ENCODE measurements at regions not wholly inside any gene's neighbourhood (a gene's known extent, or its start where the extent isn't known, plus 50 kb on each side); places are given as distances from the start of the nearest gene placed in this dataset.

- TF ChIP-seq, protein P1, sequence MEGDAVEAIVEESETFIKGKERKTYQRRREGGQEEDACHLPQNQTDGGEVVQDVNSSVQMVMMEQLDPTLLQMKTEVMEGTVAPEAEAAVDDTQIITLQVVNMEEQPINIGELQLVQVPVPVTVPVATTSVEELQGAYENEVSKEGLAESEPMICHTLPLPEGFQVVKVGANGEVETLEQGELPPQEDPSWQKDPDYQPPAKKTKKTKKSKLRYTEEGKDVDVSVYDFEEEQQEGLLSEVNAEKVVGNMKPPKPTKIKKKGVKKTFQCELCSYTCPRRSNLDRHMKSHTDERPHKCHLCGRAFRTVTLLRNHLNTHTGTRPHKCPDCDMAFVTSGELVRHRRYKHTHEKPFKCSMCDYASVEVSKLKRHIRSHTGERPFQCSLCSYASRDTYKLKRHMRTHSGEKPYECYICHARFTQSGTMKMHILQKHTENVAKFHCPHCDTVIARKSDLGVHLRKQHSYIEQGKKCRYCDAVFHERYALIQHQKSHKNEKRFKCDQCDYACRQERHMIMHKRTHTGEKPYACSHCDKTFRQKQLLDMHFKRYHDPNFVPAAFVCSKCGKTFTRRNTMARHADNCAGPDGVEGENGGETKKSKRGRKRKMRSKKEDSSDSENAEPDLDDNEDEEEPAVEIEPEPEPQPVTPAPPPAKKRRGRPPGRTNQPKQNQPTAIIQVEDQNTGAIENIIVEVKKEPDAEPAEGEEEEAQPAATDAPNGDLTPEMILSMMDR (IDR thresholded peaks at IDR 0.05), result no peak
- no peak for TF ChIP-seq ZFX (IDR thresholded peaks at IDR 0.05; ENCODE audit: borderline replicate concordance)
These were observed 541.4 kb downstream of the KCTD16 start for GRCh38 chr5:144712090-144712489.

Data from 22Rv1 (cell line).